GOT3 (cell line): ENCODE measurements at regions not wholly inside any gene's neighbourhood (a gene's known extent, or its start where the extent isn't known, plus 50 kb on each side); places are given as distances from the start of the nearest gene placed in this dataset.

Source experiments
- DNase-seq: peaks from one replicate; lab custom pipeline; 2025; ENCODE audit warnings: mixed read lengths; lab: John Stamatoyannopoulos, UW

DNA sequence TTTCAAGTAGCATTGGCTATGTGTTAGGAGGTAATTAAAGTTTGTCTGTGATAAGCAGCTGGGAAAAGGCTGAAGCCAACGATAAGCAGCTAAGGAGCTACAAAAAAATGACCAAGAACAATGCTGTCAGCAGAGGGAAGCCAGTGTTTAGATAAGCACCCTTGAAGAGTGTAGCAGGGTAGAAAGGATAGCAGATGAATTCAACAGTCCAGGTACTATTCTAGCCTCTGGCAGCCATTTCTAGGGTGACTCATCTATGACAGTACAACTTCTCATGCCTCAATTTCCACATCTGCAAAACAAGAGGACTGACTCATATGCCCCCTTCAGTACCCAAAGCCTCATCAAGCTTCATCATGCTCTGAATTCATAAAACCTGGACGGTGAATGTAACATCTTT, 617.6 kb upstream of the UBE2E2 start:
- no peak for DNase-seq

- no peak for DNase-seq
These were observed 617.2 kb upstream of the UBE2E2 start for GRCh38 chr3:22585911-22586310.

DNA sequence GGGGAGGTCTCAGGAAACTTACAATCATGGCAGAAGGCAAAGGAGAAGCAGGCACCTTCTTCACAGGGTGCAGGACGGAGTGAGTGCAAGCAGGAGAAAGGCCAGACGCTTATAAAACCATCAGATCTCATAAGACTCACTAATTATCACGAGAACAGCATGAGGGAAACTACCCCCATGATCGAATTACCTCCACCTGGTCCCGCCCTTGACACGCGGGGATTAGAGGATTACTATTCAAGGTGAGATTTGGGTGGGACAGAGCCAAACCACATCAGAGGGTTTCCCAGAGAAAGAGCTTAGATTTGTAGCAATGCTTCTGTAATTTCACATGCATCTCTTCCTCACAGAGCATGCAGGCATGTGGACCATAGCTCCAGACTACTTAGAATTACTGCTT, 615.7 kb upstream of the UBE2E2 start:
- no peak for DNase-seq

DNA sequence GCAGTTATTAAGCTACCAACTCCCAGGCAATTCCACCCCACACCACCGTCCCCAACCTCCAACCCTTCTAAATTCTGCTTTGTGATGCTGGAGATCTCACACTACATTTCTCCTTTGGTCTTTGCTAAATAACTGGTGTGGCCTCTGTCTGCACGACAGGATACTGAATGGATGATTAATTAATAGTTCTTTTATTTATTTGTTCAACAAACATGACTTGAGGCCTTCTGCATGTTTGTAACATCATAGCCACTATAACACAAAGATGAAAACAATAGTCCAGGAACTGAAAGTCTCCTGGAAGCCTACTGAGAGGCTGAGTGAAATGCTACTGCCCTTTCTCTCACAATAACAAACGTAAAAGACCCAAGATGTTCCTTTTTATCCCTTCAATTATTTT, 609.5 kb upstream of the UBE2E2 start:
- DNase-seq, result no peak

DNA sequence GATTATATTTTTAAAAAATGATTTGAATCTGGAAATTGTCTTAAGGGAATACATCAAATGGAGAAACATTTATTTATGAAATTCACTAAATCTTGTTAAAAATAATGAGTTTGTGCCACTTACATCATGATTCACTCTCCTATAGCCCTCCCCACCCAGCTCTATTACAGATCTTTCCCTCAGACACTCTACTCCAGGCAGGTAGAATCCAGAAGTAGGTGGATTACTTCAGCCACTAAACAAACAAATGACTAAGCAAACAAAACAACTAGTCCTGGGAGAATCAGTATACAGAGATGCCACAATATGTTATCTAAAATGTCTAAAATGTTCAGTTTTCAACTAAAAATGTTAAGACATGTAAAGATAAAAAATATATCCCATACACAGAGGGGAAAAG, 608.1 kb upstream of the UBE2E2 start:
- no peak for DNase-seq

- DNase-seq, result no peak
These were observed 596.7 kb upstream of the UBE2E2 start for GRCh38 chr3:22606461-22606860.

- DNase-seq, result no peak
These were observed 596.2 kb upstream of the UBE2E2 start for GRCh38 chr3:22606938-22607337.

- no peak for DNase-seq
These were observed 595.0 kb upstream of the UBE2E2 start for GRCh38 chr3:22608093-22608492.

DNA sequence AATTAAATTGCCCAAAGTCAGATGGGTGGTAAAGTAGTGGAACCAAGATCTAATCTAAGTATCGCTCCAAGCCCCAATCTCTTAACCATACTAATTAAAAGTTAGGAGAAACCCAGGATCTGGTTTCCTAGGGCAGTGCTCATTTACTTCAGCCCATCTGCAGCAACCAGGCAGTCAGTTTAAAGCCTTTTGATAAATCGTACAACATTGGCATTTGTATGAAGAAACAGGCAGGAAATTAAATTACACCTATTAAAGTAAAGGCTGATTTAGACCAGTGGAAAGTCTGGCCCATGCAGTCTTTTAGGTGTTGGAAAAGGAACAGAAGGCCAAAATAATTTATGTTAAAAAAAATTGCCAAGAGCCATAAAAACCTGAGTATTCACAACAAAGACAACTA, 594.4 kb upstream of the UBE2E2 start:
- no peak for DNase-seq

- no peak for DNase-seq
These were observed 594.0 kb upstream of the UBE2E2 start for GRCh38 chr3:22609139-22609538.

DNA sequence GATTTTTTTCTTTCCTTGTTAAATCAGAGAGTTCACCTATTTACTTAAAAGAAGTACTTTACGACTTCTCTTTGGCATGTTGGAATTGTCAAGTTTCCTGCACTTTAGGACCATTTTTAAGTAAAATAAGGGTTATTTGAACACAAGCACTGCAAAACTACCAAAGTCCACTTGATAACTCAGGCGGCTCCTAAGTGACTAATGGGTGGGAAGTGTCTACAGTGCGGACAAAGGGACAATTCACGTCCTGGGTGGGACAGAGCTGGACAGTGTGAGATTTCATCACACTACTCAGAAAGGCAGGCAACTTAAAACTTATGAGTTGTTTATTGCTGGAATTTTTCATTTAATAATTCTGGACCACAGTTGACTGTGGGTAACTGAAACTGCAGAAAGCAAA, 590.2 kb upstream of the UBE2E2 start:
- no peak for DNase-seq

- no peak for DNase-seq
These were observed 587.3 kb upstream of the UBE2E2 start for GRCh38 chr3:22615790-22616189.

GRCh38 chr3:22617372-22617771, 585.8 kb upstream of the UBE2E2 start:
- no peak for DNase-seq

GRCh38 chr3:22620498-22620897, 582.6 kb upstream of the UBE2E2 start:
- no peak for DNase-seq

- no peak for DNase-seq
These were observed 581.8 kb upstream of the UBE2E2 start for GRCh38 chr3:22621205-22621809.

DNA sequence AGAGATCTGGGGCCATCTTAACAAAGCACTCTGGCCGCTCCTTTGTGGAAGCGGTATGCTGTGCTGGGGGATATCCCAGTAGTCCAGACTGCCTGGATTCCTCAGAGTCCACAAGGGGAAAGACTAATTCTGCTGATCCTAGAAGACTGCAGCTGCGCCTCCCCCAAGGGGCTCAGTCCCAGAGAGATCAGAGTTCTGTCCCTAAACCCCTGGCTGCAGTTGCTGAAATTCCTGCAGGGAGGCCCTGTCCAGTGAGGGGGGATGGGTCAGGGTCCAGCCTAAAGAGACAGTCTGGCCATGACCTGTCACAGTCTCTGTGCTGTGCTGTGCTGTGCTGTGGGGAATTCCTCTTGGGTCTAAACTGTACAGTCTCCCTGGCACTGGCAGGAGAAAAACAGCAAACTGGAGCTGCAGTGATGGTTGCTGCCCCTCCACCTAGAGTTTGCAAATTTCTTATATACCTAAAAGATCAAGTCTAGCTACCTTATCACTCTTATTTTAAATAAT, 575.1 kb upstream of the UBE2E2 start:
- DNase-seq, result no peak

- DNase-seq, result no peak
These were observed 570.6 kb upstream of the UBE2E2 start for GRCh38 chr3:22632536-22632935.

GRCh38 chr3:22634433-22634832, 568.7 kb upstream of the UBE2E2 start:
- DNase-seq, result no peak

GRCh38 chr3:22659651-22660475, 543.3 kb upstream of the UBE2E2 start:
- no peak for DNase-seq

GRCh38 chr3:22660606-22661005, 542.5 kb upstream of the UBE2E2 start:
- DNase-seq, result no peak

DNA sequence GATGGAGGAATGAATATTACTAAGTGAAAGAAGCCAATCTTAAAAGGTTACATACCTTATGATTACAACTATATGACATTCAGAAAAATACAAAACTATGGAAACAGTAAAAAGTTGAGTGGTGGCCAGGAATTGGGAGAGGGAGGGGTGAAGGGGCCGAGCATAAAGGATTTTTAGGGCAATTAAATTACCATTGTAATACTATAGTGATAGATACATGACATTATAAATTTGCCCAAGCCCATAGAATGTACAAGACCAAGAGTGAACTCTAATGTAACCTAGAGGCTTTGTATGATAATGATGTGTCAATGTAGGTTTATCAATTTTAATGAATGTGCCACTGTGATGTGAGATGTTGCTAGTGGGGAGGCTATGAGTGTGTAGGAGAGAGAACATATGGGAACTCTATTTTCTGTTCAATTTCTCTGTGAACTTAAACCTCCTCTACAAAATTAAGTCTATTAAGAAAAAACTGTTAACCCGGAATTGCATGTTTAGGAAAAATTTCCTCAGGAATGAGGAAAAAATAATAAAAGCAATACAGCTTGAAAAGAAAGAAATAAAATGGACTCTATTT, 541.9 kb upstream of the UBE2E2 start:
- no peak for DNase-seq

DNA sequence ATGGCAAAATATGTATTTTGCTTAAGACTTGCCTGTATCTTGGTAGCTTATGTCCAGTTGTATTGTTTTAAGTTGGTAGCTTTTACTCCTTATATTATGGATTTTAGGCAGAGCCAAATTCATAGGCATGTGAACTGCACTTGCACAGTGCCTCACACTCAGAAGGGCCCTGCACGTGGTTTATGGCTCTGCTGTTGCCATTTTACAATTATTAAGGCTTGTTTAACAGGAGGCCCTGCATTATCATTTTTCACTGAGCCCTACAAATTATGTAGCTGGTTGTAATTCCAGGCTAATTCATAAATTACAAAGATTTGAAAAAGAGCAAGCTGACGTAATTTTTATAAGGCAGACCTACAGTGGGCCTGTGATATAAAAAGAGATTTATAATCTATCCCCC, 537.6 kb upstream of the UBE2E2 start:
- DNase-seq, result no peak

DNA sequence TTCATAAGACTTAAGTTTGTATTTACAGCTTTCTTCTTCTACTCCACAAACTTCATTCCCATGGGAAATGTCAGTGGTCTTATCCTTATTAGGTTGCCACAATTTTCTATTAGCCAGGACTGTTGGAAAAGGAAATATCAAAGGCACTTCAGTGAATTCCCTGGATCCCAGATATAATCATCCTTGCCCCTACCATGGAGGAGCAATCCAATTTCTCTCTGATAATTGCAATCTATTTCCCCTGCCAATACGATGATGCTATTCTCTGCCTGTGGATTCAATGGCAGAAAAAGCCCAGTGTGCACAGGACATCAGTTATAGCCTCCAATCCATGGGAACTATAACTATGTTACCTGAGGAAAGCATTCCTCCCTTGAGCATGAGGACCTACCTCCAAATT, 536.4 kb upstream of the UBE2E2 start:
- DNase-seq, result no peak
